Type B pancreatic cell (in vitro differentiated cells): ENCODE measurements at regions not wholly inside any gene's neighbourhood (a gene's known extent, or its start where the extent isn't known, plus 50 kb on each side); places are given as distances from the start of the nearest gene placed in this dataset.

Experiments used
- DNase-seq: peaks from one replicate; pipeline ENCODE4 v3.0.0; 2021; ENCODE audit warnings: mixed read lengths; ENCODE audit not compliant: unreplicated experiment; ENCODE audit errors: extremely low spot score
- H3K27ac Mint-ChIP-seq: 2 replicates; pipeline ENCODE4 v1.8.0; 2021; ENCODE audit warnings: mild to moderate bottlenecking, mixed read lengths
- H3K27me3 Mint-ChIP-seq: 2 replicates; pipeline ENCODE4 v1.8.0; 2021; ENCODE audit warnings: mixed read lengths
- H3K36me3 Mint-ChIP-seq: 2 replicates; pipeline ENCODE4 v1.8.0; 2021; ENCODE audit warnings: mixed read lengths
- H3K4me1 Mint-ChIP-seq: one replicate; pipeline ENCODE4 v1.8.0; 2021; ENCODE audit warnings: mixed read lengths; ENCODE audit not compliant: unreplicated experiment
- H3K4me3 Mint-ChIP-seq: 2 replicates; pipeline ENCODE4 v1.8.0; 2021; ENCODE audit warnings: mild to moderate bottlenecking, mixed read lengths
- H3K9me3 Mint-ChIP-seq: 2 replicates; pipeline ENCODE4 v1.8.0; 2021; ENCODE audit warnings: mixed read lengths
- CTCF ChIP-seq: fragments of 200-600 bp; sonication (generic); conservative IDR thresholded peaks from 2 replicates; pipeline ENCODE4 v1.5.0; 2021; ENCODE audit warnings: antibody characterized with exemption, mild to moderate bottlenecking

GRCh38 chr18:60500960-60501359 is 128.4 kb upstream of the MC4R start:
- no peak for DNase-seq
- H3K36me3 Mint-ChIP-seq, result no peaks in the 10 kb centered on the region
- no peak for TF ChIP-seq CTCF
- H3K4me3 Mint-ChIP-seq, result no peak overlapping the region
- H3K27me3 Mint-ChIP-seq, result no peaks in the 10 kb centered on the region
- no peaks in the 10 kb centered on the region for H3K9me3 Mint-ChIP-seq
- H3K4me1 Mint-ChIP-seq, result no peaks in the 10 kb centered on the region
- no peak overlapping the region for H3K27ac Mint-ChIP-seq

- Mint-ChIP-seq H3K36me3 (no peaks in the 10 kb centered on the region), H3K27me3 (no peaks in the 10 kb centered on the region), H3K27ac (no peak overlapping the region), H3K4me1 (peaks cover 9% of the 10 kb centered on the region), H3K9me3 (no peaks in the 10 kb centered on the region), H3K4me3 (no peak overlapping the region)
- TF ChIP-seq CTCF, result no peak
- no peak for DNase-seq
Measured at GRCh38 chr18:60502591-60502990, 130.0 kb upstream of the MC4R start.

- H3K27me3 Mint-ChIP-seq, result no peaks in the 10 kb centered on the region
- DNase-seq, result no peak
- no peaks in the 10 kb centered on the region for H3K36me3 Mint-ChIP-seq
- no peak overlapping the region for H3K4me3 Mint-ChIP-seq
- H3K27ac Mint-ChIP-seq, result no peak overlapping the region
- no peaks in the 10 kb centered on the region for H3K9me3 Mint-ChIP-seq
- TF ChIP-seq CTCF, result no peak
- peaks cover 15% of the 10 kb centered on the region for H3K4me1 Mint-ChIP-seq
Measured at GRCh38 chr18:60503199-60503598, 130.6 kb upstream of the MC4R start.

GRCh38 chr18:60506190-60506589 is 133.6 kb upstream of the MC4R start:
- H3K4me1 Mint-ChIP-seq, result peaks cover 19% of the 10 kb centered on the region

DNA sequence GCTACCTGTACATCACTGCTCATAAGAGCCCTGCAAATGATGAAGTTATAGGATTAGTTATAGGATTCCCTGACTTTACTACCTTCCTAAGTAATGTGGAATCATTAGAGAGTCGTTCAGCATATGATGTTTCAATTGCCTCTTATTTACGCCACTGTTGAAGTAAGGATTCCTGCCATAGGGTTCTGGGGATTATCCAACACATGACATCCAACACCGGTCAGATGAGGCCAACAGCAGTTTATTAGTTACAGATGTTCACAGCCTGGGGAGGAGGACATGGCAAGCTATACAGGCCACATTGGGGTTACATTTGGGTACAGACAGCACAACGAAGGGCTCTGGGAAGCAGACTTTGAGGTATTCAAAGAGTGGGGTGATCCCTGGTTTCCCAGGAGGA is 134.1 kb upstream of the MC4R start:
- no peak for DNase-seq
- Mint-ChIP-seq H3K4me1 (peaks cover 19% of the 10 kb centered on the region), H3K27ac (peak overlapping the region; percentile 7), H3K9me3 (no peaks in the 10 kb centered on the region), H3K27me3 (no peaks in the 10 kb centered on the region), H3K36me3 (no peaks in the 10 kb centered on the region), H3K4me3 (no peak overlapping the region)
- TF ChIP-seq CTCF, result no peak

More at GRCh38 chr18:60506190-60506589, 133.6 kb upstream of the MC4R start:
- H3K9me3 Mint-ChIP-seq, result no peaks in the 10 kb centered on the region
- no peak overlapping the region for H3K27ac Mint-ChIP-seq
- no peak for TF ChIP-seq CTCF
- H3K36me3 Mint-ChIP-seq, result no peaks in the 10 kb centered on the region
- DNase-seq, result no peak
- no peak overlapping the region for H3K4me3 Mint-ChIP-seq
- no peaks in the 10 kb centered on the region for H3K27me3 Mint-ChIP-seq

- no peaks in the 10 kb centered on the region for H3K9me3 Mint-ChIP-seq
- H3K27me3 Mint-ChIP-seq, result no peaks in the 10 kb centered on the region
- peaks cover 19% of the 10 kb centered on the region for H3K4me1 Mint-ChIP-seq
- no peak overlapping the region for H3K27ac Mint-ChIP-seq
- TF ChIP-seq CTCF, result no peak
- H3K36me3 Mint-ChIP-seq, result no peaks in the 10 kb centered on the region
- H3K4me3 Mint-ChIP-seq, result no peak overlapping the region
- DNase-seq, result no peak
Measured at GRCh38 chr18:60508108-60508507, 135.5 kb upstream of the MC4R start.
